Fibroblast of skin of back (primary cell): ENCODE measurements at regions not wholly inside any gene's neighbourhood (a gene's known extent, or its start where the extent isn't known, plus 50 kb on each side); places are given as distances from the start of the nearest gene placed in this dataset.
"Not testable (repeated sequence)": the region's sequence is repeated elsewhere in the genome, so short reads cannot be mapped to it uniquely, and the experiment has no call there.

Source experiments
- DNase-seq: peaks from one replicate; pipeline ENCODE4 v3.0.0-alpha.2; 2013

DNA sequence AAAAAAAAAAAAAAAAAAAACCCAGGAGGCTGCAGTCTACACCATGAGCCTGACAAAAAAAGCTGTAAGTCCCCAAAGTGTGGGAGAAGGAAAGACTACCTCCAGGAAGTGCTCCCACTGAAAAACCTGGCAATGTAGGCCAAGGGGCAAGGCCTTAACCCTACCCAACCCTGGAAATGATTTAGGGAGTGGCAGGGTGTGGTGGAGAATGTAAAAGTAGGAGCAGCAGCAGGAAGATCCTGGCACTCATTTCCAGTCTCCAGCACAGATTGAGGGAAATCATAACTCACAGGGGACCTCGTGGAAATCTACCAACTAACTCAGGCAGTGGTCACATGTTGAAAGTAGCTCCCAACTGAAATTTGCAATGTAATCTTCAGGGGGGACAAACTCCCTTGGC, 839.5 kb downstream of the EPHA3 start:
- no peak for DNase-seq

DNA sequence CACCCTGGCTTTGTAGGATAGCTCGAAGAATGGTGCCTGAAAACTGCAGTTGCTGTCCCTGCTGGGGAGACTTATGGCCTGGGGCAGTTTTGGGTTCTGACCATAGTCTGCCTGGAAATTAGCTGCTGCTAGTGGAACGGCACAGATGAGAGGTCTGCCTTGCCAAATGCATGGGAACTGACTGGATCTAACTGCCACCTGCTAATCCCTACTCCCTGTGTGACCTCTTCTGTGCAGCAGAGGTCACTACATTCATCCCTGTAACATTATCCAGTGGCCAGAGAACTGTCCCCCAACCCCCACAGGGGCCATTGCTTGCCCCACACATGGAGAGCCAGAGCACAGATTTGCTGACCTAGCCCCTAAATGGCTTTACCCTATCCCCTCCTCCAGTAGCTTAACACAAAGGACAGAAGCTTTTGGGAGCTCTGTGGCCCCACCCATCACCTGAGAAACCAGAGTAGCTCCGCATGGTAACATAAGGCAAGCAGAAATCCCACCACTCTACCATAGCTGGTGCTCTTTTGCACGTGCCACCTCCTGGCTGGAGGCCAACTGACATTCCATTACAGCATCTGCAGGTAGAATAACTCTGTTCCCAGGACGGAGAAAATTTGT, 840.0 kb downstream of the EPHA3 start:
- no peak for DNase-seq

- DNase-seq, result no peak
Observed at GRCh38 chr3:89948008-89948407, 840.6 kb downstream of the EPHA3 start.

DNA sequence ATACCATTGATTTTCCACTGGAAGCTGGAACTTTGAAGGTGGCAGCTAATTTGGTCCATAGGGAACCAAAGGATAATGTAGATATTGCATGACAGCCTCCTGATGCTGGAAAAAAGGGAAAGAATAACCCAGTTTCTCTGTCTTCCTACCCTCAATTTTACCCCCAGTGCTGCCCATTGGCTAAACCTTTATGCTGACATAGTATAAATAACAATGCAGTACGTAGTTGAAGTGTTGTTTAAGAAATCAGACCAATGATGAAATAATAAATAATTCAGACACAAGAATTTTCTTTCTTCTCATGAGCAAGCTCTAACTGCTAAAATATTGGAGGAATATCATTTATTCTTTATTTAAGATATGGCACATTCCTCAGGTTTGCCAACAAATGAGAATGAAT, 843.4 kb downstream of the EPHA3 start:
- no peak for DNase-seq

GRCh38 chr3:89954137-89954536, 846.7 kb downstream of the EPHA3 start:
- DNase-seq, result no peak

GRCh38 chr3:89955156-89955555, 847.7 kb downstream of the EPHA3 start:
- DNase-seq, result no peak

DNA sequence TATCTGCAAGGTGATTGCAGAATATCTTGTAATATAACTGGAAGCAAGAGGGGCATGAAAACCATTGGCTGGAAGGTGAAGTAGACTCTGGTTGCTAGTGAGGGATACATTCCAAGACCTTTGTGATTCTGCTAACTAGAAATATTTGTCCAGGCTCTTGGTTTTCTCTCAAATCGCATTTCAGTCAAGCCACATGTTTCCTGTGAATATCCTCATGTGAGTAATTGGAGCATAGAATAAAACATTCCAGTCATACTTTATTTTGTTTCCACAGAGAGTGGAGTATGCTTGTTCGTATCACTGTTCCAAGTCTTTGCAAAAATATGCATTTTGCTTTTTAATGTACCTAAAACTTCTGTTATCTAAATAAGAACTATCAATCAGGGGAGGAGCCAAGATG, 850.0 kb downstream of the EPHA3 start:
- peak; percentile 82 for DNase-seq

DNA sequence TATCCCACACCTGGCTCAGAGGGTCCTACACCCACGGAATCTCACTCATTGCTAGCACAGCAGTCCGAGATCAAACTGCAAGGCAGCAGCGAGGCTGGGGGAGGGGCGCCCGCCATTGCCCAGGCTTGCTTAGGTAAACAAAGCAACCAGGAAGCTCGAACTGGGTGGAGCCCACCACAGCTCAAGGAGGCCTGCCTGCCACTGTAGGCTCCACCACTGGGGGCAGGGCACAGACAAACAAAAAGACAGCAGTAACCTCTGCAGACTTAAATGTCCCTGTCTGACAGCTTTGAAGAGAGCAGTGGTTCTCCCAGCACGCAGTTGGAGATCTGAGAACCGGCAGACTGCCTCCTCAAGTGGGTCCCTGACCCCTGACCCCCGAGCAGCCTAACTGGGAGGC, 850.7 kb downstream of the EPHA3 start:
- DNase-seq, result not testable (repeated sequence)

DNA sequence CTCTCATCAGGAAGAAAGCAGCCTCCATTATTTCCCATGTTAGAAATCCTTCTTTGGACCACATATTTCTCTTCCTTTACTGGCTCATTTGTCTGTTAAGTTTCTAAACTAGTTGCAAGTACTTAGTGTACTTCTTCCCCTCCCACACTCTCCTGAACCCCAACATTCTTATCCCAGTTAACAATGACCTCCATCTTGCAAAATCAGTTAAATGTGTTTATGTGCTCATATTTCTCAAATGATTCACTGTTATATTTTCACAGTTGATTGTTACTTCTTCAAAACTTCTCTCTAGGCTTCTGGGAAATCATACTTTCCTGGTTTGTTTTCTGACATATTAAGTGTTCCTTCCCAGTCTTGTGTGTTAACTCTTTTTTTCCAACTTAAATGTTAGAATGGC, 856.9 kb downstream of the EPHA3 start:
- peak; percentile 51 for DNase-seq

DNA sequence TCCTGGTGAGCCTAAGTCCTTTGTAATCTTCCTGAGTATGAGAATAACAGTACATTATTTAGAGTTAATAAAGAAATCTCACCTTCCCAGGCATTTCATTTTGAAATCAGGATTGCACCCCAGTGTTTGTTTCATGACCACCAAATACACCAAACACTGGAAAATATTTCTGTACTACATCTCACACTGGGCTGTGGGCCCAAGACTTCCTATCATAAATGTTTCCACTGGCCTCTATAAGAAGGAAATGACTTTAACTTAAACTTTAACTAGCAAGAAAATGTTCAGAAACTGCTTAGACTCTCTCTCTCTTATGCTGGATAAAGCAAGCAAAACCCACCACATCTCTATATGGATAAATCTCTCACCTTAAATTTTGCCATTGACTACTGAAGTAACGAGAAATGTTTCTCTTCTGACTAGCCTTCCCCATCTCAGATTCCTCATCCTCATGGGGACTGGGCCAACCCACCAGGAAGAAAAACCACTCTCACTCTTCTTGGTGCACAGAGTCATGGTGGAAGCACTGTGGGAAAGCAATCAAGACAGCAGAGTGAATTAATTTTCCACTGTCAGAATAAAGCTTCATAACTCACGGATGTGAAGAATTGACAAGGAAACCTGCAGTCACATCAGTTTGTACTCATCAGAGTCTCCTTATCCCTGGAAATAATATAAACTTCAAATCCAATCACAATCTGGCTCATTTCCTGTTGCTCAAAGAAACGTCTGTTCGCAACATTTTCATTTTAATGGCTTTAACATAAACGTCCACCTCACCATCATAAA, 859.6 kb downstream of the EPHA3 start:
- no peak for DNase-seq

DNA sequence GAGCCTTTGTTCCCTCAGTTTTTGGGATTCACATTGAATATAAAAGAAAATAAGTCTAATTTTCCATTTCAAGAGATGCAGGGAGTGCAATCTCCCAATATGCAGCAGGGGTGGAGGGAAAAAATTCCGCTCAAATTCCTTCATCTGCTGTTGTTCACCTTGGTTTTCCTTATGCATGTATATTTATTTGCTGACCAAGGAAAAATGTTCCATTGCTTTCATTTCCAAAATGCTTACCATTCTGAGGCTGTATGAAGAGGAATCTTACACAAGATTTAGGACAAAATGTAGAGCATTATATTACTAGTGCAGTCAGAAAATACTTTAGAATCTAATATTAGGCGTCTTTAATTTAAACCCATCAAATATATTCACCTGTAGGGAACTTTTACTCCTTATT, 863.9 kb downstream of the EPHA3 start:
- no peak for DNase-seq

DNA sequence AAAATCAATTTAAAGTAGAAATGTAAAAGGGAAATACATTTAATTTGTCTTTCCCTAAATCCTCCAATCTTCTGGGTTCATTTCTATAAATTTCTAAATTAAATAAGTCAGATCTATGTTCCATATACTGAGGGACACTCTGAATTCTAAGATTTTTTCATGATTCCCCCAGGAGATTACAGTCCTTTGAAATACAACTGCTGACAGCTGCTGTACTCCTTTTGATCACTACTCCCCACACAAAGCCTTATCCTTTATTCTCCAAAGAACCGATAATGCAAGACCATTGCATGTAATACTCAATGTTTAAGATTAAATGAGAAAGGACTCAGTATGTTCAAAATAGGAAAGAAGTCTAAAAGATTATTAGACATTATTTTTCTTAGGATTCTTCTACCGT, 865.7 kb downstream of the EPHA3 start:
- no peak for DNase-seq

- no peak for DNase-seq
Observed at GRCh38 chr3:89974903-89975519, 867.6 kb downstream of the EPHA3 start.

DNA sequence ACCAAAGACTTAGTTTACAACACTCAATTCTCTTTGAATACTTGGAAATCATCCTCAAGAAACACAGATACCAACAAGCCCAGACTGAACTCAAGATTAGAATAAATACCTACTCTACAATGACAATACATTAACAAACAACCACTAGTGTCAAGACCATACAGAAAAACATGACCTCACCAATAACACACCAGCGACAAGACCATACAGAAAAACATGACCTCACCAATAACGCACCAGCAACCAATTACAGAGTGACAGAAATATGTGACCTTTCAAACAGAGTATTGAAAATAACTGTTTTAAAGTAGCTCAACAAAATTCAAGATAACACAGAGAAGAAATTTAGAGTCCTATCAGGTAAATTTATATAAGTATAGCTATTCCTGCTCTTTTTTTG, 876.0 kb downstream of the EPHA3 start:
- no peak for DNase-seq

DNA sequence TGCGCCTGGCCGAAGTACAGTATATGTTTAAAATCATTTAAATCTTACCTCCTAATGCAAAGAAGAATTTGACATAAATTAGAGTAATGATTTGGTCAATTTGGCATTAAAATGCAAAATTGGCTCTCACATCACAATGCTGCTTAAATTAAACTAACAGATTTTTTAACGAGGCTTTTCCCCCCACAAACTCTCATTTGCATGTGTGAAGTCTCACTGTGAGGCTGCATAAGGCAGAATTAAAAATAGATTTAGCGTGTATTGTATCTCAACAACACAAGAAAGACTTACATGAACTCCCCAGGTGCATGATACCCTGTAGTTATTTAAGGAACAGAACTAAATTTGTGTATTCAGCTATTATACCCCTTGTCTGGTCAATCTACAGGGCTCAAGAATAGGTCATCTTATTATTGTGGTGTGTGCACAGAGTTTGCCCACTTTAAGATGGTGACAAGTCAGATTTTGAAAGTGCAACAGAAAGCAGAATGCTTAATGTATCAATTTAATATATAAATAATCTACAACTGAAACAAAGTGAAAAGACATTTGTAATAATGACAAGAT, 897.9 kb downstream of the EPHA3 start:
- DNase-seq, result no peak

- DNase-seq, result no peak
Observed at GRCh38 chr3:90007778-90008499, 900.5 kb downstream of the EPHA3 start.

DNA sequence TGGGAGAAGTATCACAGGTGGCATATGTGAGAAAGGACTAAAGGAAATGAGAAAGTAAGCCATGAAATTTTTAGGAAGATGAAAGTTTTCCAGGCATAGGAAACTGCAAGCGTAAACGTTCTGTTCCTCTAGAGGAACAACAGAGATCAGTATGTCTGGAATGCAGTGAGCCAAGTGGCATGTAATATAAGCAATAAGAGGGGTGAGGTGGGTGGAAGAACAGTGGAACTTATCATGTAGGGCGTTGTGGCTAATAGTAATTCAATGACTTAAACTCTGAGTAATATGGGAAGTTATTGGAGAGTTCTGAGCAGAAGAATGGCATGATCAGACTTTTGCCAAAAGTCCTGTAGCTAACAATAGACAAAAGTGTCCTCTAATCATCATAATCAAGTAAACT, 902.9 kb downstream of the EPHA3 start:
- DNase-seq, result peak; percentile 93

DNA sequence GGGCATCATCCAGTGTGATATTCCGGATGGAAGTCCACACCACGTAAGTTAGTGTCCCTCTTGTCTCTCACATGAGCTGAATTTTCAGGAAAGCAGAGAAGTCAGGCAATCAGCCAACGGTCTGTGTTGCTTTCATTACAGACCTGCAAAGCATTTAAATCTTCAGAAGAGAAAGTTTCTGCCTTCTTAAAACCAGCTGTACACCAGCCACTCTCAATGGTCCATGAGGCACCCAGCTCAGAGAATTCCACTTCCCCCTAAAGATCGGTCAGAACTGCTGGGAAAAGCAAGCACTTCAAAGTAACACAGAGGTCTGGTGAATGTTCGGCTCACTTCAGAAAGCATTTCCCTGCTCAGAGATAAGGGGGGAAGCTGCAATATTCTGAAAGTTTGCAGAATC, 903.7 kb downstream of the EPHA3 start:
- DNase-seq, result no peak

DNA sequence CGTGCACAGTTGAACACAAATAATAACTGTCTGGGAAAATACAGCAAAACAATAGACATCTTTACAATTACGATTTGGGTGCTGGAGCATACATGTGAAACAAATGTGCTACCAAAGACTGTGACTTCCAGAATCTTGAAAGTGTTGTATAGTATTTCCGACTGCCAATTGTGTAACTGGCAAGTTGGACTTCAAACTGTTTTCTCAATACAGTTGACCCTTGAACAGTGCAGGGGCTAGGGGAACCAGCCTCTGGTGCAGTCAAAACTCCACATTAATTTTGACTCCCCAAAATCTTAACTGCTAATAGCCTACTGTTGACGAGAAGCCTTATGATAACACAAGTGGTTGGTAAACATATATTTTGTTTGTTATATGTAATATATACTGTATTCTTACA, 904.2 kb downstream of the EPHA3 start:
- no peak for DNase-seq

- no peak for DNase-seq
Observed at GRCh38 chr3:90011996-90012395, 904.6 kb downstream of the EPHA3 start.

GRCh38 chr3:90015688-90016356, 908.4 kb downstream of the EPHA3 start:
- DNase-seq, result peak; percentile 99

- DNase-seq, result no peak
Observed at GRCh38 chr3:90016555-90016954, 909.1 kb downstream of the EPHA3 start.
